ENCODE measurements at regions not wholly inside any gene's neighbourhood (a gene's known extent, or its start where the extent isn't known, plus 50 kb on each side); places are given as distances from the start of the nearest gene placed in this dataset.

- TF ChIP-seq RARB (CRISPR knock-in tag; IDR thresholded peaks at IDR 0.05) (no peak), PPARA (CRISPR knock-in tag; IDR thresholded peaks at IDR 0.05; ENCODE audit: borderline replicate concordance) (no peak), ARNTL (CRISPR knock-in tag; IDR thresholded peaks at IDR 0.05; ENCODE audit: borderline replicate concordance, low read depth) (no peak), SNAI2 (CRISPR knock-in tag; IDR thresholded peaks at IDR 0.05) (no peak), TCF4 (CRISPR knock-in tag; IDR thresholded peaks at IDR 0.05; ENCODE audit: borderline replicate concordance) (no peak), ZFP30 (CRISPR knock-in tag; IDR thresholded peaks at IDR 0.05) (no peak), OSR1 (CRISPR knock-in tag; IDR thresholded peaks at IDR 0.05) (no peak), ZFP3 (CRISPR knock-in tag; IDR thresholded peaks at IDR 0.05) (no peak)
- TF ChIP-seq, protein P1, sequence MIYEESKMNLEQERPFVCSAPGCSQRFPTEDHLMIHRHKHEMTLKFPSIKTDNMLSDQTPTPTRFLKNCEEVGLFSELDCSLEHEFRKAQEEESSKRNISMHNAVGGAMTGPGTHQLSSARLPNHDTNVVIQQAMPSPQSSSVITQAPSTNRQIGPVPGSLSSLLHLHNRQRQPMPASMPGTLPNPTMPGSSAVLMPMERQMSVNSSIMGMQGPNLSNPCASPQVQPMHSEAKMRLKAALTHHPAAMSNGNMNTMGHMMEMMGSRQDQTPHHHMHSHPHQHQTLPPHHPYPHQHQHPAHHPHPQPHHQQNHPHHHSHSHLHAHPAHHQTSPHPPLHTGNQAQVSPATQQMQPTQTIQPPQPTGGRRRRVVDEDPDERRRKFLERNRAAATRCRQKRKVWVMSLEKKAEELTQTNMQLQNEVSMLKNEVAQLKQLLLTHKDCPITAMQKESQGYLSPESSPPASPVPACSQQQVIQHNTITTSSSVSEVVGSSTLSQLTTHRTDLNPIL (CRISPR knock-in tag; IDR thresholded peaks at IDR 0.05; ENCODE audit: low read depth), result no peak
- TF ChIP-seq, protein P2, sequence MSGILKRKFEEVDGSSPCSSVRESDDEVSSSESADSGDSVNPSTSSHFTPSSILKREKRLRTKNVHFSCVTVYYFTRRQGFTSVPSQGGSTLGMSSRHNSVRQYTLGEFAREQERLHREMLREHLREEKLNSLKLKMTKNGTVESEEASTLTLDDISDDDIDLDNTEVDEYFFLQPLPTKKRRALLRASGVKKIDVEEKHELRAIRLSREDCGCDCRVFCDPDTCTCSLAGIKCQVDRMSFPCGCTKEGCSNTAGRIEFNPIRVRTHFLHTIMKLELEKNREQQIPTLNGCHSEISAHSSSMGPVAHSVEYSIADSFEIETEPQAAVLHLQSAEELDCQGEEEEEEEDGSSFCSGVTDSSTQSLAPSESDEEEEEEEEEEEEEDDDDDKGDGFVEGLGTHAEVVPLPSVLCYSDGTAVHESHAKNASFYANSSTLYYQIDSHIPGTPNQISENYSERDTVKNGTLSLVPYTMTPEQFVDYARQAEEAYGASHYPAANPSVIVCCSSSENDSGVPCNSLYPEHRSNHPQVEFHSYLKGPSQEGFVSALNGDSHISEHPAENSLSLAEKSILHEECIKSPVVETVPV (CRISPR knock-in tag; IDR thresholded peaks at IDR 0.05), result no peak
- ATAC-seq, result peak; percentile 79
These were observed 793.6 kb upstream of the INTU start for GRCh38 chr4:126838941-126839679.

DNA sequence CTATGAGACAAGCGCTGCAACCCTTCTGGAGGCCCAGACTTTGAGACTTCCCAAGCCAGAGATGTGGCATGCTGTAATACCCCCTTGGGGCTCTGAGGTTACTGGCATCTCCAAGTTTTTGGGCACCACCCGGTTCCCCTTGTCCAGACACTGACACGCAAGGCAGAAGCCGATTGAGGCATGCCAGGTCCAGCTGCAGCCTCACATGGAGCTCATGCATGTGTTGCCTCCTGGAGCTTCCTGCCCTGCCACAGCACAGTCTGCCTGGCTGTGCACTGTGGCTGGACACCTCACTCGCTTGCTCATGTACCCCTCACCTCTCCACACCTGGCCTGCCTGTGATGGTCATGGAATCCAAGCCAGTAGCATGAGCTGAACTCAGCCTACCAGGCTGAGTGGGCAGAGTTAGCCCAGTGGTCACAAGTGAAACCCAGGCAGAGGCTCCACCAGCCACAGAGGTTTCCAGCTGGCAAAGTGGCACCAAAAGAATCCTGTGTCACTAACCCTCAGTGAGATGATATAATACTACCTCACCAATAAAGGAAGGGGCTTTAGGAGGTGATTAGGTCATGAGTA lies 789.2 kb upstream of the INTU start:
- TF ChIP-seq BACH2 (CRISPR knock-in tag; IDR thresholded peaks at IDR 0.05; ENCODE audit: borderline replicate concordance) (no peak), PATZ1 (CRISPR knock-in tag; IDR thresholded peaks at IDR 0.05; ENCODE audit: borderline replicate concordance) (no peak), ZNF565 (CRISPR knock-in tag; conservative IDR thresholded peaks at IDR 0.05; ENCODE audit: low read depth) (no peak), TCF4 (CRISPR knock-in tag; IDR thresholded peaks at IDR 0.05; ENCODE audit: borderline replicate concordance) (no peak), ZC3H10 (CRISPR knock-in tag; IDR thresholded peaks at IDR 0.05) (no peak), ZFP3 (CRISPR knock-in tag; IDR thresholded peaks at IDR 0.05) (no peak), GLIS3 (CRISPR knock-in tag; IDR thresholded peaks at IDR 0.05) (no peak), TSHZ2 (CRISPR knock-in tag; IDR thresholded peaks at IDR 0.05) (no peak), ISL1 (CRISPR knock-in tag; IDR thresholded peaks at IDR 0.05) (no peak)
- TF ChIP-seq, protein P3, sequence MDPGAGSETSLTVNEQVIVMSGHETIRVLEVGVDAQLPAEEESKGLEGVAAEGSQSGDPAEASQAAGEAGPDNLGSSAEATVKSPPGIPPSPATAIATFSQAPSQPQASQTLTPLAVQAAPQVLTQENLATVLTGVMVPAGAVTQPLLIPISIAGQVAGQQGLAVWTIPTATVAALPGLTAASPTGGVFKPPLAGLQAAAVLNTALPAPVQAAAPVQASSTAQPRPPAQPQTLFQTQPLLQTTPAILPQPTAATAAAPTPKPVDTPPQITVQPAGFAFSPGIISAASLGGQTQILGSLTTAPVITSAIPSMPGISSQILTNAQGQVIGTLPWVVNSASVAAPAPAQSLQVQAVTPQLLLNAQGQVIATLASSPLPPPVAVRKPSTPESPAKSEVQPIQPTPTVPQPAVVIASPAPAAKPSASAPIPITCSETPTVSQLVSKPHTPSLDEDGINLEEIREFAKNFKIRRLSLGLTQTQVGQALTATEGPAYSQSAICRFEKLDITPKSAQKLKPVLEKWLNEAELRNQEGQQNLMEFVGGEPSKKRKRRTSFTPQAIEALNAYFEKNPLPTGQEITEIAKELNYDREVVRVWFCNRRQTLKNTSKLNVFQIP (CRISPR knock-in tag; IDR thresholded peaks at IDR 0.05; ENCODE audit: borderline replicate concordance, low read depth), result no peak
- ATAC-seq, result no peak

DNA sequence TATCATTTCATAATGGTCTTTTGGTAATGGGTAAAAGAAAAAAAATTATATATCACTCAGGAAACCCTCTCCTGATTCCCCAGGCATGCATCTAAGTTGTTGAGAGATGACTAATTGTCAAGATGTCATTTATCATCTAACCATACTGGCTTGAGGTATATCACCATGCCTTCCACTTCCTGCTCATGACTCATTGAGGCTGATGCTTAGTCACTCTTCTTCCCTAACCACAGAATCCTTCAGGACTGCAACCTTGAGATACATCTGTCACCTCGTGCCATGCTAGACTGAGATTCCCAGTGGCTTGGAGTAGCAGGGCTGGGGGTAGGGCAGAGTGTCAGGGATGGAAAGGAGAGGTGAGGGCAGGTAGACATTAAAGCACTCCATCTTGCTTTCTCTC lies 782.5 kb upstream of the INTU start:
- ATAC-seq, result peak; percentile 99
- TF ChIP-seq TSHZ2 (CRISPR knock-in tag; IDR thresholded peaks at IDR 0.05) (no peak), BACH2 (CRISPR knock-in tag; IDR thresholded peaks at IDR 0.05; ENCODE audit: borderline replicate concordance) (no peak), ZFP3 (CRISPR knock-in tag; IDR thresholded peaks at IDR 0.05) (no peak), CSDC2 (CRISPR knock-in tag; IDR thresholded peaks at IDR 0.05) (no peak), GLIS3 (CRISPR knock-in tag; IDR thresholded peaks at IDR 0.05) (no peak), ZFP30 (CRISPR knock-in tag; IDR thresholded peaks at IDR 0.05) (no peak), TCF4 (CRISPR knock-in tag; IDR thresholded peaks at IDR 0.05; ENCODE audit: borderline replicate concordance) (no peak), OSR1 (CRISPR knock-in tag; IDR thresholded peaks at IDR 0.05) (no peak), PPARA (CRISPR knock-in tag; IDR thresholded peaks at IDR 0.05; ENCODE audit: borderline replicate concordance) (no peak), ARNTL (CRISPR knock-in tag; IDR thresholded peaks at IDR 0.05; ENCODE audit: borderline replicate concordance, low read depth) (no peak)
- TF ChIP-seq, protein P2 (CRISPR knock-in tag; IDR thresholded peaks at IDR 0.05), result no peak
- TF ChIP-seq, protein P3 (CRISPR knock-in tag; IDR thresholded peaks at IDR 0.05; ENCODE audit: borderline replicate concordance, low read depth), result peak; percentile 25; the same call in 1 of the 2 replicates
